ENCODE measurements at regions not wholly inside any gene's neighbourhood (a gene's known extent, or its start where the extent isn't known, plus 50 kb on each side); places are given as distances from the start of the nearest gene placed in this dataset.

DNA sequence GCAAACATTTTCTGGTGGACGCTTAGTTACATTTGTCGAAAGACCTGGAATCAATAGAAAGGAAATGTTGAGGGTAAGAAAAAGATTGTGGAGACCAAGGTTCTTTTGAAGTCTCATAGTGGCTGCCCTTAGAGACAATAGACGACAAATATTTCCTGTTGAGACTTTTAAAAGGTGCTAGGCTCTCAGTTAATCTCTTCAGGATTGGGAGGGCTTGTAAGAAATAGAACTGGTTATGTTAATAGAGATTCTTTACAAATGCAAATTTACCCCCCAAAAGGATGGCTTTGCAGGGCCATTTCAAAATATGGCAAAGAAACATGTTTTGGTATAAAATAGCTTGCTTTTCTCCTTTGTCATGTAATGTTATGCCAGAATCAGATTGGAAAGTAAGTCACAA, 428.2 kb upstream of the CTNND2 start:
- no peak for DNase-seq
- Histone ChIP-seq H3K9me3 (ENCODE audit: low read length) (peaks cover 28% of the 10 kb centered on the region), H3K79me2 (ENCODE audit: low read length) (no peaks in the 10 kb centered on the region), H2AFZ (ENCODE audit: low read length) (no peak overlapping the region), H3K4me2 (ENCODE audit: low read depth, low read length, poor library complexity, severe bottlenecking) (no peak overlapping the region), H3K9ac (ENCODE audit: low read length) (no peak overlapping the region), H3K4me1 (ENCODE audit: low read length) (no peaks in the 10 kb centered on the region), H3K4me3 (ENCODE audit: low read length) (no peak overlapping the region), H3K27ac (ENCODE audit: low read length) (no peak overlapping the region), H3K9me2 (replicated peaks; ENCODE audit: insufficient read depth, low read length) (no peaks in the 10 kb centered on the region), H3K27me3 (ENCODE audit: low read length) (no peaks in the 10 kb centered on the region), H4K20me1 (ENCODE audit: insufficient read depth, low read depth, low read length) (no peaks in the 10 kb centered on the region), H3K36me3 (ENCODE audit: insufficient read depth, low read length) (no peaks in the 10 kb centered on the region)

DNA sequence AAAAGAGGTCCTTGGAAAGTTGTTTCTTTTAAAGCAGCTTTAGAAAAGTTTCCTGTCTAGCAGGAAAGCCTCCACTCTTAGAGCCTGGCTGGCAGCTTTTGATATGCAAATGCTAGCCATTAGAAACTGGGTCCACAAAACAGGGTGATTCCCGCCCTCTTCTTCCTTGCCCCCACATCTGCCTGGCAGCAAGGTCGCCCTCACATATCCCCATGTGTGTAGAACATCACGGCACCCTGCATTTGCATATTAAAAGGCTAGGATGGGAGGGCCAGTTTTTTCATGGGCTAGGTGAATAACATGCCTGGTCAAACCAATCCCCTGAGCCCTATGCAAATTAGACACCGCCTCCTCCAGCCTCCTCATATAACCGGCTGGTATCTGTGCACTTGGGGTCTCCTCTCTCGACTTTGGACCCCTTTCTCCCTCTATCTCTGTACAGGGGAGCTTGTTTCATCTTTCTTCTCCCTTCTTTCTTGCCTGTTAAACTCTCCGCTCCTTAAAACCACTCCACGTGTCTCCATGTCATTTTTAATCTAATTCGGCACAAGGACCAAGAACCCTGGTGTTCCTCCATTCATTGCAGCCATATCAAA, 426.8 kb upstream of the CTNND2 start:
- H3K4me3 ChIP-seq (ENCODE audit: low read length): no peak overlapping the region
- H3K4me1 ChIP-seq (ENCODE audit: low read length): no peaks in the 10 kb centered on the region
- no peaks in the 10 kb centered on the region for H3K36me3 ChIP-seq (ENCODE audit: insufficient read depth, low read length)
- no peak overlapping the region for H3K4me2 ChIP-seq (ENCODE audit: low read depth, low read length, poor library complexity, severe bottlenecking)
- no peaks in the 10 kb centered on the region for H3K79me2 ChIP-seq (ENCODE audit: low read length)
- no peak overlapping the region for H3K27ac ChIP-seq (ENCODE audit: low read length)
- H3K9me2 ChIP-seq (replicated peaks; ENCODE audit: insufficient read depth, low read length): no peaks in the 10 kb centered on the region
- peaks cover 24% of the 10 kb centered on the region for H3K9me3 ChIP-seq (ENCODE audit: low read length)
- H3K27me3 ChIP-seq (ENCODE audit: low read length): no peaks in the 10 kb centered on the region
- no peak overlapping the region for H2AFZ ChIP-seq (ENCODE audit: low read length)
- no peaks in the 10 kb centered on the region for H4K20me1 ChIP-seq (ENCODE audit: insufficient read depth, low read depth, low read length)
- no peak for DNase-seq
- no peak overlapping the region for H3K9ac ChIP-seq (ENCODE audit: low read length)

DNA sequence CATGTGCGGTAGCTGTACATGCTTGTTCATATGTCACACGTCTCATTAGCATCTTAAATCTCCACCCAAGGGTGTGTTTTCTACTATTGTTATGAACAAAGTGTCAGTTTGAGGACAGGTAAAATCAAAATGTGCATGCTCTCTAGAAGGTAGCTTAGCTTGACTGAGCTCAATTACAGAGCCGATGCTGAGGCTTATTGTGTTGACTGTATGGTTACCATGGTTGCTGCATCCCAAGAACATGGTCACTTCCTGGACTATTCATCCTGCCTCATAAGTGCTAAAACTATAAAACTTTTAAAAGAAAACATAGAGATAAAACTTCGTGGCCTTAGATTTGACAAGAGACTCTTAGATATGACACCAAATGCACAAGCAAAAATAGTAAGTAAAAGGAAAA, 426.1 kb upstream of the CTNND2 start:
- no peaks in the 10 kb centered on the region for H3K9me2 ChIP-seq (replicated peaks; ENCODE audit: insufficient read depth, low read length)
- no peak overlapping the region for H3K4me3 ChIP-seq (ENCODE audit: low read length)
- H3K9ac ChIP-seq (ENCODE audit: low read length): no peak overlapping the region
- H3K27me3 ChIP-seq (ENCODE audit: low read length): no peaks in the 10 kb centered on the region
- no peaks in the 10 kb centered on the region for H3K4me1 ChIP-seq (ENCODE audit: low read length)
- H3K36me3 ChIP-seq (ENCODE audit: insufficient read depth, low read length): no peaks in the 10 kb centered on the region
- H3K9me3 ChIP-seq (ENCODE audit: low read length): peaks cover 18% of the 10 kb centered on the region
- no peak for DNase-seq
- H3K27ac ChIP-seq (ENCODE audit: low read length): no peak overlapping the region
- no peak overlapping the region for H3K4me2 ChIP-seq (ENCODE audit: low read depth, low read length, poor library complexity, severe bottlenecking)
- no peaks in the 10 kb centered on the region for H3K79me2 ChIP-seq (ENCODE audit: low read length)
- no peak overlapping the region for H2AFZ ChIP-seq (ENCODE audit: low read length)
- no peaks in the 10 kb centered on the region for H4K20me1 ChIP-seq (ENCODE audit: insufficient read depth, low read depth, low read length)

DNA sequence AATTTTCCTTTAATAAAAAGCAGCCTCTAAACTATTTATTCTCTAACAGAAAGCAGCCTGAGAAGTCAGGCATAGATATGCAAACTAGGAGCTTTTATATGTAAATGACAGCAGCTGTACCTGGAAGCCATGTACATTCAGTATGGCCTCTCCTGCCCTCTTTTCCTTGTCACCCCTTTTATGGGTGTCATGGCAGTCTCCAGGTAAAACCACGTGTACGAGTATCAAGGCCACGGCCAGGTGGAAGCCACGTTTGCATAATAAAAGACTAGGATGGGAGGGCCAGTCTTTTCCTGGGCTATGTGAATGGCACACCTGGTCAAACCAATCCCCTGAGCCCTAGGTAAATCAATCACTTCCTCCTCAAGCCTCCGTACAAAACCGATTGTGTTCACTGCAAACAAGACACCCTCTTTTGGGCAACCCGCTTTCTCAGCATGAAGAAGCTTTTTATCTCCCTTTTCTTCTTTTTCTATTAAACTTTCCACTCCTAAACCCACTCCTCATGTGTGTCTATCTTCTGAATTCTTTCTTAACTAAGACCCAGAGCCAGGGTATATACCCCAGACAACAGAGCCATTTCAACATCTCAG, 419.5 kb upstream of the CTNND2 start:
- no peak overlapping the region for H3K4me3 ChIP-seq (ENCODE audit: low read length)
- no peaks in the 10 kb centered on the region for H3K27me3 ChIP-seq (ENCODE audit: low read length)
- no peaks in the 10 kb centered on the region for H4K20me1 ChIP-seq (ENCODE audit: insufficient read depth, low read depth, low read length)
- H3K4me2 ChIP-seq (ENCODE audit: low read depth, low read length, poor library complexity, severe bottlenecking): no peak overlapping the region
- H3K9me2 ChIP-seq (replicated peaks; ENCODE audit: insufficient read depth, low read length): no peaks in the 10 kb centered on the region
- no peaks in the 10 kb centered on the region for H3K36me3 ChIP-seq (ENCODE audit: insufficient read depth, low read length)
- no peak overlapping the region for H3K9ac ChIP-seq (ENCODE audit: low read length)
- H3K79me2 ChIP-seq (ENCODE audit: low read length): no peaks in the 10 kb centered on the region
- H3K27ac ChIP-seq (ENCODE audit: low read length): no peak overlapping the region
- no peaks in the 10 kb centered on the region for H3K4me1 ChIP-seq (ENCODE audit: low read length)
- H2AFZ ChIP-seq (ENCODE audit: low read length): no peak overlapping the region
- no peak for DNase-seq
- peaks cover 34% of the 10 kb centered on the region for H3K9me3 ChIP-seq (ENCODE audit: low read length)

DNA sequence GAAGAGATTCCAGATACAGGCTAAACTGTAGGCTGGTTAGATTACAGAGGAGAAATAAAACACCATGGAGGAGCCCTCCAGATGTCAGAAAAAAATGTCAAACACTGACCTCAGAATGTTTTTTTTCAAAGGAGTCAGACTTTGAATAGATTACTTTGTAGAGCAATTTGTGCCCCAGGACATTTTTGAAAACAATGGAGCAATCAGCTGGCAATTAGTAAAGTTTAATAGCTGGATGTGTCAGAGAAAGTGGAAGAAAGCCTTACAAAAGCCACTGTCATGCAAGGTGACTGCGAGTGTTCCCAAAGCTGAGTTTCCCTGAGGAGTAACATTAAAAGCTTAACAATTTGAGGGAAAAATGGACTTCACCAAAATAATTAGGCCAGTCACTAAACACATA, 417.8 kb upstream of the CTNND2 start:
- Histone ChIP-seq H3K4me2 (ENCODE audit: low read depth, low read length, poor library complexity, severe bottlenecking) (no peak overlapping the region), H3K27me3 (ENCODE audit: low read length) (no peaks in the 10 kb centered on the region), H3K79me2 (ENCODE audit: low read length) (no peaks in the 10 kb centered on the region), H3K9me3 (ENCODE audit: low read length) (peaks cover 29% of the 10 kb centered on the region), H3K36me3 (ENCODE audit: insufficient read depth, low read length) (no peaks in the 10 kb centered on the region), H3K4me3 (ENCODE audit: low read length) (no peak overlapping the region), H2AFZ (ENCODE audit: low read length) (no peak overlapping the region), H4K20me1 (ENCODE audit: insufficient read depth, low read depth, low read length) (no peaks in the 10 kb centered on the region), H3K27ac (ENCODE audit: low read length) (no peak overlapping the region), H3K9ac (ENCODE audit: low read length) (no peak overlapping the region), H3K9me2 (replicated peaks; ENCODE audit: insufficient read depth, low read length) (no peaks in the 10 kb centered on the region), H3K4me1 (ENCODE audit: low read length) (no peaks in the 10 kb centered on the region)
- no peak for DNase-seq

DNA sequence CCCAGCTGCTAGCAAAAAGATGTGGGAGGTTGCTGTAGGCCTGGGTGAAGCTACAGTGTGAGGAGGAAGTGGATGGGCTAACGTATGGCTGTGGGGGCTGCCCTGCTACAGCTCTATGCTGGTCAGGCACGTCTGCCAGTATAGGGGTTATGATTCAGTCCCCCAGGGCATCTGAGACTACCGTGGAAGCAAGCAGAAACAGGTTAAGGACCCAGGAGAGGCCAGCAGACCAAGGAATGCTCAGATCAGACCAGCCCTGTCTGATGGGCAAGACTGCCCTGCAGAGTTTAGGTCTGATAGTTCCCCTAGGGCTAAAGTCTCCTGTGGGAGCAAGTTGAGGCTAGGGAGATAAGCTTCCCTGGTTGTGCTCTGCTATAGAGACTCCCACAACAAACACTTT, 416.1 kb upstream of the CTNND2 start:
- H3K4me3 ChIP-seq (ENCODE audit: low read length): no peak overlapping the region
- no peak overlapping the region for H3K4me2 ChIP-seq (ENCODE audit: low read depth, low read length, poor library complexity, severe bottlenecking)
- no peaks in the 10 kb centered on the region for H3K9me2 ChIP-seq (replicated peaks; ENCODE audit: insufficient read depth, low read length)
- no peaks in the 10 kb centered on the region for H3K27me3 ChIP-seq (ENCODE audit: low read length)
- DNase-seq: no peak
- H4K20me1 ChIP-seq (ENCODE audit: insufficient read depth, low read depth, low read length): no peaks in the 10 kb centered on the region
- H3K36me3 ChIP-seq (ENCODE audit: insufficient read depth, low read length): no peaks in the 10 kb centered on the region
- H3K4me1 ChIP-seq (ENCODE audit: low read length): no peaks in the 10 kb centered on the region
- H3K9ac ChIP-seq (ENCODE audit: low read length): no peak overlapping the region
- H3K9me3 ChIP-seq (ENCODE audit: low read length): peaks cover 33% of the 10 kb centered on the region
- no peak overlapping the region for H2AFZ ChIP-seq (ENCODE audit: low read length)
- H3K27ac ChIP-seq (ENCODE audit: low read length): no peak overlapping the region
- no peaks in the 10 kb centered on the region for H3K79me2 ChIP-seq (ENCODE audit: low read length)

DNA sequence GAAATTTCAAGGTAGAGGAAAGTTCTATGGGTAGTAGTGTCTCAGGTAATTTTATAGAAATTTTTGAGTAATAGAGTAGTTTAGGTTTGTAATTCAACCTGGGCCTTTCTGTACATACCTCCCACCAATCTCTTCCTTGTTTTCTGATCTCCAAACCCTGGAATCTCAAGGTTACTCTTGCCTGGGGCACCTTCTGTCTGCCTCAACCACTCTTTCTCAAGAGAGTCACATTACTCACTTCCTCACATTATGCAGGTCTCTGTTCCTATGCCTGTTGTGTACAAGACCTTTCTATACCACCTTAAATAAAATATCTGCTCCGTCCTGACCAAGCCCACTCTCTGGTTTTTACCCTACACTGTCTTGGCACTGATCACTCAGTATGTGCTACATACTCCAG, 412.6 kb upstream of the CTNND2 start:
- Histone ChIP-seq H3K9me2 (replicated peaks; ENCODE audit: insufficient read depth, low read length) (no peaks in the 10 kb centered on the region), H3K4me2 (ENCODE audit: low read depth, low read length, poor library complexity, severe bottlenecking) (no peak overlapping the region), H3K27ac (ENCODE audit: low read length) (no peak overlapping the region), H3K9me3 (ENCODE audit: low read length) (peaks cover 25% of the 10 kb centered on the region), H3K27me3 (ENCODE audit: low read length) (no peaks in the 10 kb centered on the region), H4K20me1 (ENCODE audit: insufficient read depth, low read depth, low read length) (no peaks in the 10 kb centered on the region), H2AFZ (ENCODE audit: low read length) (no peak overlapping the region), H3K36me3 (ENCODE audit: insufficient read depth, low read length) (no peaks in the 10 kb centered on the region), H3K4me3 (ENCODE audit: low read length) (no peak overlapping the region), H3K9ac (ENCODE audit: low read length) (no peak overlapping the region), H3K4me1 (ENCODE audit: low read length) (no peaks in the 10 kb centered on the region), H3K79me2 (ENCODE audit: low read length) (no peaks in the 10 kb centered on the region)
- no peak for DNase-seq

DNA sequence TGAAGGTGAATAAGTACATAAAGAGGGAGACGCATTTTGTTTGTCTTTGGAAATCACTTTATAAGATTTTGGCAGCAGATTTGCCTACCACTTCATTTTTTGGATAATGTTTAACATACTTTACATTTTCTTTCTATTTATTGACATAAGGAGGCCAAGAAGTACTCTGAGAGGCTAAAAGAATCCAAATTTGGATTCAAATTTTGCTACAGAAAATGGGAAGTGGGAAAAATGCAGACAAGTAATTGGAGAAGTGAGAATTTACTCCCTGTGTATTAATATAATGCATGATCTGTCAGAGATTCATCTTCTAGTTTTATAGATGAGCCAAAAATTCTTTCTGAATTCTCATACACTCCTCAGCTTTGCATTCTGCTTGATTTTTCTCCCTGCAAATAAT, 411.2 kb upstream of the CTNND2 start:
- H2AFZ ChIP-seq (ENCODE audit: low read length): no peak overlapping the region
- no peaks in the 10 kb centered on the region for H3K9me2 ChIP-seq (replicated peaks; ENCODE audit: insufficient read depth, low read length)
- H3K4me2 ChIP-seq (ENCODE audit: low read depth, low read length, poor library complexity, severe bottlenecking): no peak overlapping the region
- H3K4me1 ChIP-seq (ENCODE audit: low read length): no peaks in the 10 kb centered on the region
- H3K27ac ChIP-seq (ENCODE audit: low read length): no peak overlapping the region
- H3K27me3 ChIP-seq (ENCODE audit: low read length): no peaks in the 10 kb centered on the region
- no peak for DNase-seq
- H3K9me3 ChIP-seq (ENCODE audit: low read length): peaks cover 22% of the 10 kb centered on the region
- no peaks in the 10 kb centered on the region for H3K36me3 ChIP-seq (ENCODE audit: insufficient read depth, low read length)
- no peak overlapping the region for H3K4me3 ChIP-seq (ENCODE audit: low read length)
- H3K79me2 ChIP-seq (ENCODE audit: low read length): no peaks in the 10 kb centered on the region
- H3K9ac ChIP-seq (ENCODE audit: low read length): no peak overlapping the region
- no peaks in the 10 kb centered on the region for H4K20me1 ChIP-seq (ENCODE audit: insufficient read depth, low read depth, low read length)

Measured in Karpas-422 (cell line).